ENCODE measurements at regions not wholly inside any gene's neighbourhood (a gene's known extent, or its start where the extent isn't known, plus 50 kb on each side); places are given as distances from the start of the nearest gene placed in this dataset.
"Not testable (repeated sequence)": the region's sequence is repeated elsewhere in the genome, so short reads cannot be mapped to it uniquely, and the experiment has no call there.

GRCh38 chr3:144746631-144747030 is 775.0 kb downstream of the DIPK2A start:
- H3K4me3 ChIP-seq (ENCODE audit: low read length) = no peak overlapping the region
- DNase-seq (ENCODE audit: low read depth) = no peak
- TF ChIP-seq CTCF (conservative IDR thresholded peaks at IDR 0.05; ENCODE audit: low read length) = no peak

- H3K4me3 ChIP-seq (ENCODE audit: low read length); DNase-seq (ENCODE audit: low read depth): not testable (repeated sequence)
These were observed 778.1 kb downstream of the DIPK2A start for GRCh38 chr3:144749536-144750253.

GRCh38 chr3:144754076-144754783 is 782.6 kb downstream of the DIPK2A start:
- no peak overlapping the region for H3K4me3 ChIP-seq (ENCODE audit: low read length)
- no peak for TF ChIP-seq CTCF (conservative IDR thresholded peaks at IDR 0.05; ENCODE audit: low read length)
- no peak for DNase-seq (ENCODE audit: low read depth)

GRCh38 chr3:144756704-144757440 is 785.2 kb downstream of the DIPK2A start:
- no peak for TF ChIP-seq CTCF (conservative IDR thresholded peaks at IDR 0.05; ENCODE audit: low read length)
- no peak for DNase-seq (ENCODE audit: low read depth)
- no peak overlapping the region for H3K4me3 ChIP-seq (ENCODE audit: low read length)

GRCh38 chr3:144760831-144761230 is 789.2 kb downstream of the DIPK2A start:
- TF ChIP-seq CTCF (conservative IDR thresholded peaks at IDR 0.05; ENCODE audit: low read length) = no peak
- no peak for DNase-seq (ENCODE audit: low read depth)
- no peak overlapping the region for H3K4me3 ChIP-seq (ENCODE audit: low read length)

- TF ChIP-seq CTCF (conservative IDR thresholded peaks at IDR 0.05; ENCODE audit: low read length) = no peak
- no peak overlapping the region for H3K4me3 ChIP-seq (ENCODE audit: low read length)
- DNase-seq (ENCODE audit: low read depth) = no peak
These were observed 790.5 kb downstream of the DIPK2A start for GRCh38 chr3:144762091-144762490.

GRCh38 chr3:144763878-144764454 is 792.3 kb downstream of the DIPK2A start:
- DNase-seq (ENCODE audit: low read depth) = no peak
- no peak overlapping the region for H3K4me3 ChIP-seq (ENCODE audit: low read length)
- TF ChIP-seq CTCF (conservative IDR thresholded peaks at IDR 0.05; ENCODE audit: low read length) = no peak
